ENCODE measurements at regions not wholly inside any gene's neighbourhood (a gene's known extent, or its start where the extent isn't known, plus 50 kb on each side); places are given as distances from the start of the nearest gene placed in this dataset.

DNA sequence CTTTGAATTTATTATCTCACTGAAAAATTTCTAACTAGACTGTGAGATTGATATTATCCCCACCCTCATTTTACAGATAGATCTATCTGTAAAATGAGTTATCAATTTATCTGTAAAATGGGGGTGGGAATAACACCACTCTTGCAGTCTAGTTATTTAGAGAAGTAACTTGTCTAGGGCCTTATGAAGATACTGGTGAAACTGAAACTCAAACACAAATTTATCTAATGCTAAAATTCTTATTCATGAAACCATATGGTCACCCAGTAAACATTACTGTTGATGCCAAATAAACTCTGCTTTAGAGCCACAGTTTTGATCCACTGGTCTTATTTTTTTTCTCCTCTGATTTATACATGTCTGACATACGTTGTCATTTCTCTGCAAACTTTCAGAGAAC, 52.1 kb upstream of the SMIM36 start:
- TF ChIP-seq CTCF (IDR thresholded peaks at IDR 0.05; ENCODE audit: low read length) = no peak
- no peak for TF ChIP-seq EZH2 (optimal IDR thresholded peaks at IDR 0.05; ENCODE audit: low read depth, low read length)
